GM12891 (cell line): ENCODE measurements at regions not wholly inside any gene's neighbourhood (a gene's known extent, or its start where the extent isn't known, plus 50 kb on each side); places are given as distances from the start of the nearest gene placed in this dataset.
"Not testable (repeated sequence)": the region's sequence is repeated elsewhere in the genome, so short reads cannot be mapped to it uniquely, and the experiment has no call there.

Experiments
- DNase-seq: peaks from one replicate; pipeline ENCODE4 v3.0.0; 2011; ENCODE audit warnings: low spot score; ENCODE audit not compliant: insufficient read length
- FAIRE-seq: peaks from 2 replicates; lab custom pipeline; 2011; peaks lifted over from hg19 to GRCh38; lab: Jason Lieb, UNC
- SPI1 ChIP-seq: IDR thresholded peaks from 2 replicates; pipeline ENCODE4 v1.6.1; 2011; ENCODE audit warnings: low read depth, low read length, control low read depth

GRCh38 chr17:20633268-20634059 lies 53.9 kb downstream of the CDRT15L2 start:
- not testable (repeated sequence) for DNase-seq, FAIRE-seq

GRCh38 chr17:20640147-20640546 lies 60.6 kb downstream of the CDRT15L2 start:
- FAIRE-seq, DNase-seq: not testable (repeated sequence)

GRCh38 chr17:20646661-20647272 lies 67.2 kb downstream of the CDRT15L2 start:
- peak; percentile 85 for FAIRE-seq
- not testable (repeated sequence) for DNase-seq

- peak; percentile 11 for DNase-seq
- peak; percentile 88 for TF ChIP-seq SPI1
- peak; percentile 92 for FAIRE-seq
Observed at GRCh38 chr17:20649097-20649767, 69.7 kb downstream of the CDRT15L2 start.

GRCh38 chr17:20651022-20651421 lies 71.5 kb downstream of the CDRT15L2 start:
- DNase-seq, result not testable (repeated sequence)
- FAIRE-seq, result peak; percentile 85

- FAIRE-seq, result not testable (repeated sequence)
Observed at GRCh38 chr17:20651736-20652135, 72.2 kb downstream of the CDRT15L2 start.

GRCh38 chr17:20653391-20653790 lies 73.9 kb downstream of the CDRT15L2 start:
- not testable (repeated sequence) for DNase-seq, FAIRE-seq

More at GRCh38 chr17:20651736-20652135, 72.2 kb downstream of the CDRT15L2 start:
- DNase-seq, result not testable (repeated sequence)

GRCh38 chr17:20654114-20654513 lies 74.6 kb downstream of the CDRT15L2 start:
- not testable (repeated sequence) for DNase-seq, FAIRE-seq

GRCh38 chr17:20654575-20654974 lies 75.1 kb downstream of the CDRT15L2 start:
- FAIRE-seq, DNase-seq: not testable (repeated sequence)

- DNase-seq, result not testable (repeated sequence)
- peak; percentile 38 for FAIRE-seq
Observed at GRCh38 chr17:20665103-20665955, 85.8 kb downstream of the CDRT15L2 start.

- FAIRE-seq, DNase-seq: not testable (repeated sequence)
Observed at GRCh38 chr17:20666689-20667088, 87.2 kb downstream of the CDRT15L2 start.

GRCh38 chr17:20667712-20668111 lies 88.2 kb downstream of the CDRT15L2 start:
- not testable (repeated sequence) for FAIRE-seq

GRCh38 chr17:20668316-20668715 lies 88.8 kb downstream of the CDRT15L2 start:
- not testable (repeated sequence) for FAIRE-seq, DNase-seq

More at GRCh38 chr17:20667712-20668111, 88.2 kb downstream of the CDRT15L2 start:
- not testable (repeated sequence) for DNase-seq

GRCh38 chr17:20668868-20669267 lies 89.3 kb downstream of the CDRT15L2 start:
- peak; percentile 40 for FAIRE-seq

GRCh38 chr17:20670506-20670905 lies 91.0 kb downstream of the CDRT15L2 start:
- FAIRE-seq, result peak; percentile 56
- DNase-seq, result not testable (repeated sequence)

More at GRCh38 chr17:20668868-20669267, 89.3 kb downstream of the CDRT15L2 start:
- DNase-seq, result not testable (repeated sequence)

GRCh38 chr17:20674374-20674773 lies 94.8 kb downstream of the CDRT15L2 start:
- not testable (repeated sequence) for DNase-seq, FAIRE-seq

- not testable (repeated sequence) for DNase-seq
- peak; percentile 84 for FAIRE-seq
Observed at GRCh38 chr17:20675707-20676106, 96.2 kb downstream of the CDRT15L2 start.

GRCh38 chr17:20676656-20677055 lies 97.1 kb downstream of the CDRT15L2 start:
- not testable (repeated sequence) for FAIRE-seq

More at GRCh38 chr17:20676656-20677055, 97.1 kb downstream of the CDRT15L2 start:
- DNase-seq, result not testable (repeated sequence)
